NOMO-1 treated with dmso at 0.1 percent for 144 hours (cell line): ENCODE measurements at regions not wholly inside any gene's neighbourhood (a gene's known extent, or its start where the extent isn't known, plus 50 kb on each side); places are given as distances from the start of the nearest gene placed in this dataset.
"Not testable (repeated sequence)": the region's sequence is repeated elsewhere in the genome, so short reads cannot be mapped to it uniquely, and the experiment has no call there.

Source experiments
- DNase-seq: peaks from one replicate; lab custom pipeline; 2025; ENCODE audit not compliant: unreplicated experiment; lab: John Stamatoyannopoulos, UW

DNA sequence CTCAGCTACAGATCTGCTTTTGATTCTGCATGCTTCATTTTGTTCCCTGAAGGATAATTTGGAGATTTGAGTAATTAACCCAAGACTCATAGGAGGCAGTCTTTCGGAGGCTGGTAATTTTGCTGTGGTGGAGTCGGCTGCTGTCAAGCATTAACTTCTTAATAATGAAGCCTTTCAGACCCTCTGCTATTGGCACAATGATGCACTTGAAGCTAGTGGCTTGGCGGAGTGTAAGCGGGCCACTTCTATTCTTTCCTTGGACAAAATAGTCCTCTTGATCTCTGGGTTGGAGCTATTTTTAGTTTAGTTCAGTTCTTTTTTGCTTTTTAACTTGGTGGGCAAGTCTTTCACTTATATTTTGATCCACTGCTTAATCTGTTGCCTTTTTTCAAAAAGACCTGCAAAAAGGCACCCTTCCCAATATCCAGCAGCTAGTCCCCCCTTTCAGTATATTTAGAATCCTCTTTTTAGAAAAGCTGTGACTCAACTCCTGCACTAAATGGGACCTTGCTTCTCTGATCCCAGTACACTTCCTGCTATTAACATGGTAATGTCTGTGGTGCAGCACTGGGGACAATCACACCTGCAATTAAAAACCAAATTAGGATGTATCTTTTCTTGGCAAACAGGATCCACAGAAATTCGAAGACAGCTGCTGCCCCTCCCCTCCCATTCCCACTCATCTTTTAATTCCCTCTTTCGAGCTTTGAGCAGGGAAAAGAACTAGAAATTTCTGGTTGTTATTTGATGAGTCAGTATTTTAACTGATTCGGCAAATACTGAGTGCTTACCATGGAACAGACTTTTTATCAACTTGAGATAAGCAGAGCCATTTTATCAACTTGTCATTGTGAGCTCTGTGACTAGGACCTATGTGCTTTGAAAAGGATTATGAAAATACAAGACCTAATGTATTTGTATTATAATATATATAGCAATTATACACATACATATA lies 169.4 kb upstream of the ANKRD55 start:
- no peak for DNase-seq

GRCh38 chr5:56397796-56398195 lies 164.7 kb upstream of the ANKRD55 start:
- not testable (repeated sequence) for DNase-seq

GRCh38 chr5:56396634-56397033 lies 163.5 kb upstream of the ANKRD55 start:
- no peak for DNase-seq

GRCh38 chr5:56389261-56389660 lies 156.1 kb upstream of the ANKRD55 start:
- DNase-seq = no peak

GRCh38 chr5:56388229-56388985 lies 155.3 kb upstream of the ANKRD55 start:
- DNase-seq = no peak

DNA sequence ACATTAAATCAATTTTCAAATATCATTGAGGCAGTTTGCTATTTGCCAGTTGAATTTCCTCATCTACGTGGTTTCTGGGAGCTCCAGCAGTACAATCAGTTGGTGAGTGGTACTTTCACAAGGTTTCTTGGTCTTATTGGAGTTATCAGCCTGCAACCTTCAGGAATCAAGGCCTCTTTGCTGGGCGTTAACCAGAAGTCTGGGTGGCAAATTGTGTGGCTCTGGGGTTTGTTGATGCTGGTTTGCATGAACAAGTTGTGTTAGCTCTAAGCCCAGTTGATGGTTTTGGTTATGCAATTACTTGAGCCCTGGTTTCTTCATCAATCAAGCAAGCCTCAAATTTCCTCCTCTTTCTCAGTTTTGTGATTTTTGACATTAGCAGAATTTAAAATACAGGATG lies 152.9 kb upstream of the ANKRD55 start:
- peak; percentile 39 for DNase-seq

- DNase-seq = no peak
These were observed 151.1 kb upstream of the ANKRD55 start for GRCh38 chr5:56384186-56384585.

DNA sequence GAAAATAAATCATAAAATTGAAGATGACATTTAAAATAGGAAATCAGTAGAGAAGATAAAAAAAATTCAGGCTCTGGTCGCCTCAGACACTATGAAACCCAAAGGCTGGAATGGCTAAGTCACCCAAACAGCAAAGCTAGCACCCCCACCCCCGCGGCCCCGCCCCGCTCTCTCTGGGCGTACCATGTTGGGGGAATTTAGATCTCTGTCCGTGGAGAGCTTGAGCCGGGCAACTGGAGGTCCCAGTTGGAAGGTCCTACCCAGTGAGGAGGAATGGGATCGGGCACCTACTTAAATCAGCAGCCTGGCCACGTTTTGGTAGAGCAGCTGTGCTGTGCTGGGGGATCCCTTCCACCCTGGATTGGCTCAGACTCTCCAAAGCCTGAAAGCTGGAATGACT lies 150.6 kb upstream of the ANKRD55 start:
- DNase-seq = no peak

GRCh38 chr5:56382896-56383295 lies 149.8 kb upstream of the ANKRD55 start:
- DNase-seq = no peak

DNA sequence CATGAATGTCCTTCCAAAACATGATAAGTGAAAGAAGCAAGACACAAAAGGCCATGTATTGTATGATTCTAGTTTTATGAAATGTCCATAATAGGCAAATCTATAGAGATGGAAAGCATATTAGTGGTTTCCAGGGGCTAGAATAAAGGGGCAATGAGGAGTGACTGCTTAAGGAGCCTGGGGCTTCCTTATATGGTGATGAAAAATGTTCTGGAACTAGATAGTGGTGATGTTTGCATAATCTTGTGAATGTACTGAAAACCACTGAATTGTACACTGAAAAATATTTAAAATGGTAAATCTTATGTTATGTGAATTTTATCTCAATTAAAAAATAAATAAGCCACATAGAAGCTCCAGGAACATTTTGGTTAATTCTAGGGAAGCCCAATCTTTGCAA lies 144.4 kb upstream of the ANKRD55 start:
- no peak for DNase-seq

- no peak for DNase-seq
These were observed 143.0 kb upstream of the ANKRD55 start for GRCh38 chr5:56376128-56376527.

DNA sequence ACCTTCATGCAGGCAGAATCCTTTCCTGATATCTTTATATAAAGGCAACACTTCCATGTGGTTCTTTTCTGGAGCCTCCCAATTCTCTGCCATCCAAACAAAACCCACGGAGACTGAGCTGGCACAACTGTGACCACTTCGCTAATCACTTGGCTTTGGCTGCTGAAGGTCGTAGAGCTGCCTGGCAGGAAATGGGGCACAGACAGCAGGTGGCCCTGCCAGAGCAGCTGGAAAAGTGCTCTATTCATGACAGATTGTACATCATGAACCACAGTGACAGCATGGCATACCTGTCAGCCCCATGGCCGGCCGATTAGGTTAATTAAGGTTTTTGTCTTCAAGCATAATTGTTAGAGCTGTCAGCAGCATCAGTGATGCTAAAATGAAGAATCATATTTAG lies 141.9 kb upstream of the ANKRD55 start:
- no peak for DNase-seq

- not testable (repeated sequence) for DNase-seq
These were observed 139.4 kb upstream of the ANKRD55 start for GRCh38 chr5:56372491-56372890.

- DNase-seq = no peak
These were observed 136.3 kb upstream of the ANKRD55 start for GRCh38 chr5:56369361-56369811.

- DNase-seq = no peak
These were observed 134.6 kb upstream of the ANKRD55 start for GRCh38 chr5:56367748-56368147.

GRCh38 chr5:56366986-56367385 lies 133.9 kb upstream of the ANKRD55 start:
- no peak for DNase-seq

GRCh38 chr5:56361398-56361797 lies 128.3 kb upstream of the ANKRD55 start:
- no peak for DNase-seq

DNA sequence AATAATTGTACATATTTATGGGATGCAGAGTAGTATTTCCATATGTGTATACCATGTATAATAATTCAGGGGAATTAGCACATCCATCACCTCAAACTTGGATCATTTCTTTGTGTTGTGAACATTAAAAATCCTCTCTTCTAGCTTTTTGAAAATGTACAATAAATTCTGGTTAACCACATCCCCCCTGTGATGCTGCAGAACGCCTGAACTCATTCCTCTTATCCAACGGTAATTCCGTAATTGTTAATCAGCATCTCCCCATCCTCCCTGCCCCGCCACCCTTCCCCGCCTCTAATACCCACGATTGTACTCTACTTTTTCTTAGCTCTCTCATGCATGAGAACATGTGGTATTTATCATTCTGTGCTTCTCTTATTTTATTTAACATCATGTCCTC lies 127.7 kb upstream of the ANKRD55 start:
- DNase-seq = no peak

DNA sequence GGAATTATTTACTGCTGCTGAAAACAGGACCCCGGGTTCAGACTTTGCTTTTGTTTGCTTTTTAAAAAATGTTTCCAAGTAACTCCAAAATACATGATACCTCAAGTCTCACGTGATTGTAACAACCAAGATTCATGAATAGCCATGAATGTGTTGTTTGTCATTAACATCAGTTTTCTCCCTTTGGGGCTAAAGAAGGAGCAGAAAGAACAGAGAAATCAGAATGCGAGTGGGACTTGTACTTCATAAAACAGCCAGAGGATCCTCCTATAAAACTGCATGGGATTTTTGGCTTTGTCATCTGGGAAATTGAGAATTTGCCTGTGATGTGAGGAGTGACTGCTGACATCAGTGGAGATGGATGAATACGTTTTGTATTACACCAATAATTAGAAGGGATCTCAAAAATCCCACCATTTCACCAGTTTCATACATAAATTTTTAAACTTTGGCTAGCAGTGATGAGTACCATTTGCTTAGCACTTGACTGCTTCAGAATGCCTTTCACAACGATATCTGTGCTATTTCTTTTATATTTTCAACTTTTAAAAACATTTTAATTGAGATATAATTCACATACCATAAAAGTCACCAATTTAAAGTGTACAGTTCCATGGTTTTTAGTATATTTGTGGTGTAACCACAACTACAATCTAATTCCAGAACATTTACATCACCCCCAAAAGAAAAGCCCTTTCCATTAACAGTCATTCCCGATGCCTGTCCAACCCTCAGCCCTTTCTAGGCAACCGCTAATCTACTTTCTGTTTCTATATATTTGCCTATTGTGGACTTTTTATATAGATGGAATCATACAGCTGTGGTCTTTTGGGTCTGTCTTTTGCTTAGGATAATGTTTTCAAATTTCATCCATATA lies 126.9 kb upstream of the ANKRD55 start:
- DNase-seq = no peak

- no peak for DNase-seq
These were observed 125.9 kb upstream of the ANKRD55 start for GRCh38 chr5:56358703-56359681.
